ENCODE measurements at regions not wholly inside any gene's neighbourhood (a gene's known extent, or its start where the extent isn't known, plus 50 kb on each side); places are given as distances from the start of the nearest gene placed in this dataset.

DNA sequence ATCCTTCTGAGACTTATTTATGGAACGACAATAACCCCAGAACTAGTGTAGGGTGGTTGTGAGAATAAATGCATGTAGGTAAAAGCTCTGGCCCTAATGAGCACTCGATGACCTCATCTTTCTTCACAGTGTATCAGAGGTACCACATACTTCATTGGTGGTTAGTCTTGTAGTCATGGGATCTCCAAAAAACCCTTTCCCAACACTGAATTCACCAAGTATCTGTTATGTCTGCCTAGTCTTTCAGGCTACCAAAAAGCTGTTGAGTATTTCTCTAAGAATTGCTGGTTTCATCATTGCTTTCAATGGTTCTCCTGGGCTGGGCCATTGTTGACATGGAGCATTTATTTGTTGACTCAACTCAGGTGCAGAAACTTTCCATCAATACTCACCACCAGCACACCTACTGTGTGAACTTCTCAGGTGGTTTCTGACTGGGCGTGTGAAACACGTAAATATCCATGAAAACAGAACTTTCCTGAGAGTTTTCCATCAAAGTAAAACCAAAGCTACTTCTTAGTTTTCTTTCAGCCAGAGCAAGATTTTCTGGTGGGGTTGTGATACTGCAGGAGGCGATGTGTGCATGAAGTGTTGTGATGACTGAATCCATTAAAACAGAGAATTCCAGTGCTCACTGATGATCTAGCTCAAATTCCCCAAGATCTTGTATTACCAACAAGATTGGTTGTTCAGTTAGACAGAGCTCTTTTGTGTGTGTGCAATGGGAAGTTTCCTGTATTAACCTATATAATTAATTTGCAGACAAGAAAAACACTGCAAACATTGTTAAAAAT is 51.4 kb upstream of the SLC35B4 start:
- Histone ChIP-seq H3K9me3 (ENCODE audit: low read depth, low read length, poor library complexity, severe bottlenecking) (no peaks in the 10 kb centered on the region), H3K27me3 (replicated peaks; ENCODE audit: insufficient read depth, low read depth, low read length, poor library complexity) (peaks cover 8% of the 10 kb centered on the region), H3K4me1 (ENCODE audit: insufficient read depth, low read length, poor library complexity, severe bottlenecking) (peaks cover 10% of the 10 kb centered on the region), H3K4me3 (ENCODE audit: low read depth, low read length, poor library complexity, severe bottlenecking) (no peak overlapping the region), H3K27ac (ENCODE audit: low read depth, low read length, poor library complexity, severe bottlenecking) (no peak overlapping the region), H3K36me3 (ENCODE audit: insufficient read depth, low read length, poor library complexity, severe bottlenecking) (no peaks in the 10 kb centered on the region)
- intact Hi-C loops (cut with micrococcal nuclease; ENCODE audit: unreplicated experiment): no loop called here
- BruUV-seq (replicated peaks): no TSS peak
- ChIA-PET POLR2A (ENCODE audit: low non-redundant PET) (no interaction called here), CTCF (interaction anchor here (1.3 kb wide), 1 partner anchor 10 kb away, joined by 7 read pairs; no protein-coding TSS in a partner anchor)
- DNase-seq (ENCODE audit: low spot score): no peak
- TF ChIP-seq EZH2 (IDR thresholded peaks at IDR 0.05; ENCODE audit: borderline replicate concordance, low read depth, low read length, poor library complexity, severe bottlenecking): no peak
- TF ChIP-seq, protein P1, sequence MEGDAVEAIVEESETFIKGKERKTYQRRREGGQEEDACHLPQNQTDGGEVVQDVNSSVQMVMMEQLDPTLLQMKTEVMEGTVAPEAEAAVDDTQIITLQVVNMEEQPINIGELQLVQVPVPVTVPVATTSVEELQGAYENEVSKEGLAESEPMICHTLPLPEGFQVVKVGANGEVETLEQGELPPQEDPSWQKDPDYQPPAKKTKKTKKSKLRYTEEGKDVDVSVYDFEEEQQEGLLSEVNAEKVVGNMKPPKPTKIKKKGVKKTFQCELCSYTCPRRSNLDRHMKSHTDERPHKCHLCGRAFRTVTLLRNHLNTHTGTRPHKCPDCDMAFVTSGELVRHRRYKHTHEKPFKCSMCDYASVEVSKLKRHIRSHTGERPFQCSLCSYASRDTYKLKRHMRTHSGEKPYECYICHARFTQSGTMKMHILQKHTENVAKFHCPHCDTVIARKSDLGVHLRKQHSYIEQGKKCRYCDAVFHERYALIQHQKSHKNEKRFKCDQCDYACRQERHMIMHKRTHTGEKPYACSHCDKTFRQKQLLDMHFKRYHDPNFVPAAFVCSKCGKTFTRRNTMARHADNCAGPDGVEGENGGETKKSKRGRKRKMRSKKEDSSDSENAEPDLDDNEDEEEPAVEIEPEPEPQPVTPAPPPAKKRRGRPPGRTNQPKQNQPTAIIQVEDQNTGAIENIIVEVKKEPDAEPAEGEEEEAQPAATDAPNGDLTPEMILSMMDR (conservative IDR thresholded peaks at IDR 0.05; ENCODE audit: low read depth, low read length): no peak

Data from A673 (cell line).